ENCODE measurements at regions not wholly inside any gene's neighbourhood (a gene's known extent, or its start where the extent isn't known, plus 50 kb on each side); places are given as distances from the start of the nearest gene placed in this dataset.

- TF ChIP-seq, protein P1, sequence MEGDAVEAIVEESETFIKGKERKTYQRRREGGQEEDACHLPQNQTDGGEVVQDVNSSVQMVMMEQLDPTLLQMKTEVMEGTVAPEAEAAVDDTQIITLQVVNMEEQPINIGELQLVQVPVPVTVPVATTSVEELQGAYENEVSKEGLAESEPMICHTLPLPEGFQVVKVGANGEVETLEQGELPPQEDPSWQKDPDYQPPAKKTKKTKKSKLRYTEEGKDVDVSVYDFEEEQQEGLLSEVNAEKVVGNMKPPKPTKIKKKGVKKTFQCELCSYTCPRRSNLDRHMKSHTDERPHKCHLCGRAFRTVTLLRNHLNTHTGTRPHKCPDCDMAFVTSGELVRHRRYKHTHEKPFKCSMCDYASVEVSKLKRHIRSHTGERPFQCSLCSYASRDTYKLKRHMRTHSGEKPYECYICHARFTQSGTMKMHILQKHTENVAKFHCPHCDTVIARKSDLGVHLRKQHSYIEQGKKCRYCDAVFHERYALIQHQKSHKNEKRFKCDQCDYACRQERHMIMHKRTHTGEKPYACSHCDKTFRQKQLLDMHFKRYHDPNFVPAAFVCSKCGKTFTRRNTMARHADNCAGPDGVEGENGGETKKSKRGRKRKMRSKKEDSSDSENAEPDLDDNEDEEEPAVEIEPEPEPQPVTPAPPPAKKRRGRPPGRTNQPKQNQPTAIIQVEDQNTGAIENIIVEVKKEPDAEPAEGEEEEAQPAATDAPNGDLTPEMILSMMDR (optimal IDR thresholded peaks at IDR 0.05 in 1 of 3, IDR thresholded peaks at IDR 0.05 in 1 of 3, conservative IDR thresholded peaks at IDR 0.05 in 1 of 3; ENCODE audit: extremely low read depth in 1 of 3, insufficient read depth in 2 of 3, low read length in 3 of 3): no peak
- TF ChIP-seq EZH2 (IDR thresholded peaks at IDR 0.05; ENCODE audit: low read length): no peak
Observed at GRCh38 chr5:41638685-41639084, 128.3 kb upstream of the PLCXD3 start.
